ENCODE measurements at regions not wholly inside any gene's neighbourhood (a gene's known extent, or its start where the extent isn't known, plus 50 kb on each side); places are given as distances from the start of the nearest gene placed in this dataset.
A peak's percentile ranks its signal among the peaks of the same experiment; 100 is the strongest.

- BruUV-seq (replicated peaks), result no TSS peak
- in situ Hi-C loops (cut with MboI), result no loop called here
- WGBS (ENCODE audit: insufficient coverage, low coverage, missing lambda C conversion rate), result 47% methylated on average over 20 of the region's 36 CpGs
- Histone ChIP-seq H3K79me2 (ENCODE audit: control insufficient read depth, insufficient read depth, low read length) (no peaks in the 10 kb centered on the region), H4K20me1 (replicated peaks; ENCODE audit: control insufficient read depth, insufficient read depth, low read length) (no peaks in the 10 kb centered on the region), H3K36me3 (ENCODE audit: control insufficient read depth, insufficient read depth, low read length) (no peaks in the 10 kb centered on the region), H3K27ac (ENCODE audit: extremely low read depth, low read depth, low read length) (no peak overlapping the region), H3K9me3 (replicated peaks; ENCODE audit: control insufficient read depth, insufficient read depth, low read depth, low read length) (no peaks in the 10 kb centered on the region), H3K4me3 (no peak overlapping the region), H3K4me1 (replicated peaks in 1 of 2; ENCODE audit: control insufficient read depth in 2 of 2, insufficient read depth in 2 of 2, low read length in 2 of 2) (peaks cover 0 to 20% of the 10 kb centered on the region in 2 experiments; a peak in 2 of 5 replicates), H3K4me2 (ENCODE audit: insufficient read depth, low read length) (no peak overlapping the region), H3K27me3 (ENCODE audit: control insufficient read depth in 2 of 2, insufficient read depth in 2 of 2, low read length in 2 of 2) (peaks cover 0 to 21% of the 10 kb centered on the region in 2 experiments; a peak in 3 of 5 replicates), H3K9ac (ENCODE audit: insufficient read depth in 1 of 2, low read depth in 2 of 2, low read length in 2 of 2) (no peak overlapping the region), H3K9me1 (ENCODE audit: control insufficient read depth, insufficient read depth, low read length) (no peaks in the 10 kb centered on the region), H2AFZ (ENCODE audit: low read depth, low read length) (no peak overlapping the region)
- CTCF ChIA-PET (ENCODE audit: low intra/inter-chr PET ratio), result no interaction called here
- DNase-seq (ENCODE audit: extremely low read depth in 1 of 4, low spot score in 3 of 4), result peak in 1 of 4 experiments; percentile 21
- intact Hi-C loops (cut with micrococcal nuclease), result loop anchor here (5.0 to 10.0 kb wide), 2 partner anchors 136 to 141 kb away; no protein-coding TSS in a partner anchor
- ATAC-seq, result no peak
- POLR2A ChIA-PET, result no interaction called here
- no peak for FAIRE-seq
- no peak for TF ChIP-seq SLC30A9 (CRISPR knock-in tag; IDR thresholded peaks at IDR 0.05)
- TF ChIP-seq HCFC1 (IDR thresholded peaks at IDR 0.05; ENCODE audit: low read depth, low read length), result no peak
- TF ChIP-seq KDM1A (IDR thresholded peaks at IDR 0.05), result peak; percentile 17 to 53; a peak in 2 of 4 replicates
- no peak for TF ChIP-seq DEAF1 (CRISPR knock-in tag; IDR thresholded peaks at IDR 0.05)
- TF ChIP-seq KDM4B (IDR thresholded peaks at IDR 0.05; ENCODE audit: borderline replicate concordance in 2 of 2, low read depth in 1 of 2), result no peak
- TF ChIP-seq, protein P1, sequence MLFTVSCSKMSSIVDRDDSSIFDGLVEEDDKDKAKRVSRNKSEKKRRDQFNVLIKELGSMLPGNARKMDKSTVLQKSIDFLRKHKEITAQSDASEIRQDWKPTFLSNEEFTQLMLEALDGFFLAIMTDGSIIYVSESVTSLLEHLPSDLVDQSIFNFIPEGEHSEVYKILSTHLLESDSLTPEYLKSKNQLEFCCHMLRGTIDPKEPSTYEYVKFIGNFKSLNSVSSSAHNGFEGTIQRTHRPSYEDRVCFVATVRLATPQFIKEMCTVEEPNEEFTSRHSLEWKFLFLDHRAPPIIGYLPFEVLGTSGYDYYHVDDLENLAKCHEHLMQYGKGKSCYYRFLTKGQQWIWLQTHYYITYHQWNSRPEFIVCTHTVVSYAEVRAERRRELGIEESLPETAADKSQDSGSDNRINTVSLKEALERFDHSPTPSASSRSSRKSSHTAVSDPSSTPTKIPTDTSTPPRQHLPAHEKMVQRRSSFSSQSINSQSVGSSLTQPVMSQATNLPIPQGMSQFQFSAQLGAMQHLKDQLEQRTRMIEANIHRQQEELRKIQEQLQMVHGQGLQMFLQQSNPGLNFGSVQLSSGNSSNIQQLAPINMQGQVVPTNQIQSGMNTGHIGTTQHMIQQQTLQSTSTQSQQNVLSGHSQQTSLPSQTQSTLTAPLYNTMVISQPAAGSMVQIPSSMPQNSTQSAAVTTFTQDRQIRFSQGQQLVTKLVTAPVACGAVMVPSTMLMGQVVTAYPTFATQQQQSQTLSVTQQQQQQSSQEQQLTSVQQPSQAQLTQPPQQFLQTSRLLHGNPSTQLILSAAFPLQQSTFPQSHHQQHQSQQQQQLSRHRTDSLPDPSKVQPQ (CRISPR knock-in tag; IDR thresholded peaks at IDR 0.05; ENCODE audit: borderline replicate concordance), result no peak
- no peak for TF ChIP-seq CHD7 (IDR thresholded peaks at IDR 0.05; ENCODE audit: low read depth, low read length)
Observed at GRCh38 chr9:93826209-93826608, 128.9 kb downstream of the BARX1 start.
